HG02759 (cell line): ENCODE measurements at regions not wholly inside any gene's neighbourhood (a gene's known extent, or its start where the extent isn't known, plus 50 kb on each side); places are given as distances from the start of the nearest gene placed in this dataset.

Experiments
- ATAC-seq: cut with Tn5 transposase; IDR thresholded peaks from one replicate; pipeline ENCODE4 v1.9.1; 2021; ENCODE audit warnings: mild to moderate bottlenecking, moderate library complexity; ENCODE audit not compliant: unreplicated experiment

- no peak for ATAC-seq
Measured at GRCh38 chr1:106968644-106969043, 87.8 kb upstream of the PRMT6 start.

GRCh38 chr1:106969731-106970130, 86.7 kb upstream of the PRMT6 start:
- no peak for ATAC-seq

- no peak for ATAC-seq
Measured at GRCh38 chr1:106972074-106972473, 84.4 kb upstream of the PRMT6 start.

DNA sequence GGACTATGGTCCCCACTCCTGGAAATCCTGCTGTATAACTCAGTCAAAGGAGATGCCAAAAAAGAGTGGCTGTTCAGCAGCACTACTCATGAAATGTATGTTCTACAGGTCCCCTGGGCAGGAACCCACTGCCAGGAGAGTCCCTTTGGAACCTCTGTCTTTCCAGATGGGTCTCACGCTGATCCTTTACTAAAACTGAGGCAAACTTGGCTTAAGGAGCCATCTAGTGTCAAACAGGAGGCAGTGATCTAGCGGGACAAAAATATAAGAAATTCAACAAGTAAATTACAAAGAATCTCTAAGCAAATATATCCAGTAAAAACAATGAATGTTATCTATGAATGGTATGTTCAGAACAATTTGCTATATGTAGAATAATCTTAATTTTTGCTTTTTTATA, 80.5 kb upstream of the PRMT6 start:
- no peak for ATAC-seq

DNA sequence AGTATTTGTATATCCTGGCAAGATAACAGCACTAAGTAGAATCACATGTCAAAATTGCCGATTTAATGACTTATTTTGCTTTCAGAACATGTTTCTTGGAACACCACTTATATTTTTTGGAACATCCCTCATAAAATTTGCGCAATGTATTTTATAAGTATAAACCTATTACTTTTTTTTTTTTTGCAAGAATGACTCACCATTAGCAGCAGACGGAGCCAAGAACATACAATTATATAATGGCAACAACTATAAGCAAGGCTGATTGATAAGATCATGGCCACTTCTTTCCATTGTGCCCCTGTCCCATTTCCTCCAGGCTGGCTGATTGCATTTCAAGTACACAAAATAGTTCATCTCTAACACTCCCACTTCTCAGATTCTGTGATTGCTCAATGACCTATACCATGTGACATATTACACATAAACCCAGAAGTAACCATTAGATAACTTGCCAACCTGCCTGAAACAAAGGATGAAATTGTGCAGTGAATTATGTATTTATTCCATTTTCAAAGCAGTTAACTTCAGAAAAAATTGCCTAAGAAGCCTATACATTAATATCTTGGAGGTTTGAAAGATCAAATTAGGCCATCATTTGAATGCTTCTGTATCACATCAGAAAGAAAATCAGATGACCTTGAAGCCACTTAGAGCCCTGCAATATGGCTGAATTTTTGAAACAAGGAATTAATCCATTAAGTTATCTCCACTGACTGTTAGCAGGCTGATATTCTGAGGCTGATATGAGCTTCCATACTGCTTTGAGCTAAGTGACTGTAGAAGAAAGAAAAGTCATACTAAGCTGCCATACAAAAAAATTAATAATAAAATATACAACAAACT, 77.8 kb upstream of the PRMT6 start:
- no peak for ATAC-seq

DNA sequence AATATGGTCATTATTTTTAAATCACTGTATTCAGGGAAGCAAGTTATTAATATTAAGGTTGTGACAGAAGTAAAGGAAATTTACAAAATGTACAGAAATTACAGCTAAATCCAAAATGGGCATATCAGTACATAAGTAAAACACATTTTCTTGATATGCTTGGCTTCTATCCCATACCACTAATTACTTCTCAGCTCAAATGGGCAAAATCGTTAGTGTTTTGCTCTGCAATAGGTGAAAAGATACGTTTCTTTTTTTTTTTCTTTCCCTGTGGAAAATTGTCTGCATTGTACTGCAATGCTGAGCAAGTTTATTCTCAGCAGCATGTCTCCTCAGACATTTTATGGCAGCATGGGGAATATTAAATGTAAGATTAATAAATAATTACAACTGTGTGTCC, 77.1 kb upstream of the PRMT6 start:
- no peak for ATAC-seq

DNA sequence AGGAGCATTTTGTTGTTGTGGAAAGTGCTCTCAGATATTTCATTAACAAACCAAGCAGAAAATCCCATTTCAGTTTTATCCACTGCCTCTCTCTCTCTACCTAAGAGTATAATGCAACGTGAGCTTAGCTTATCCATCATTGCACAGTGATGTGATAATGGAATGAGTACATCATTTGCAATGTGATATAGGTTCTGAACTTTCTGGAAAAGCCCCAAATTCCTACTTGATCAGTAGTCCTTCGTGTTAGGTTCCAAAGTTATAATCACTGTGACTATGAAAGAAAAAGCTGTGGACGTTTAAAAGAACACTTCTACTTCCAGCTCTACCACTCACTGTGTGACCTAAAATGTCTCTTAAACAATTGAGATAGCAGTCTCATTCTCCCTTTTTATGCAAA, 76.4 kb upstream of the PRMT6 start:
- no peak for ATAC-seq

GRCh38 chr1:106984801-106985200, 71.7 kb upstream of the PRMT6 start:
- ATAC-seq = no peak

- ATAC-seq = no peak
Measured at GRCh38 chr1:106986603-106987002, 69.9 kb upstream of the PRMT6 start.

DNA sequence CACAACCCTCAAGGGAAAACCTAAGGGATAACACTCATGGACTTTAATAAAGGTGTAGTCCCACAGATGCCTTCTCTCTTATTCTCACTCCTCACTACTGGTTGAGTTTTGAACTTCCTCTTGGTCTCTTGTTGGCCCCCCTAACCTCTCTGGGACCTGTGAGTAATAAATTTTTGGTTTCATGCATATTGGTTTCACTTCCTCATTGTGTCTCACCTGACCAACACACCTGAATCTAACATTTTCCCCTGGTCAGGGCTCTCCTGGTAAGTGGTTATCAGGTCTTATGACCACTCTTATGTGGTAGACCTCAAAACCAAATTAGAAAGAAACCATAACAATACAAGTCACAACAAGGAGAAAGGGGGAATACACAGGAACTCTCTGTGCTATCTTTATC, 60.5 kb upstream of the PRMT6 start:
- peak; percentile 97 for ATAC-seq

- ATAC-seq = no peak
Measured at GRCh38 chr1:106998431-106999002, 58.0 kb upstream of the PRMT6 start.

DNA sequence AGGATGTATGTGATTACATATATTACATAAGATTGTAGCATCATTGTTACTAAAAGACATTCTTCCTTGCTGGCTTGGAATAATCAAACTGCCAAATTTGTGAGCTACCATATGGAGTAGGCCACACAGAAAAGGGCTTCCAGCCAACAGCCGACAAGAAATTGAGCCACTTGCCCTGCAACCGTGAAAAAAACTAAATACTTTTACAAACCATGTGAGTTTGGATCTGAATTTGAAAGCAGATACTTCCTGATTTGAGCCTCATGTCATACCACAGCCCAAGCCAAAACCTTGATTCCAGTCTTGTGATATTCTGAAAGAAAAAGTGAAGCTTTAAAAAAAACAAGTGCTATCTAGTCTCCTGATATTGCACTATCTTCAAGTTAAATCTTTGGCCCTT, 55.6 kb upstream of the PRMT6 start:
- no peak for ATAC-seq

DNA sequence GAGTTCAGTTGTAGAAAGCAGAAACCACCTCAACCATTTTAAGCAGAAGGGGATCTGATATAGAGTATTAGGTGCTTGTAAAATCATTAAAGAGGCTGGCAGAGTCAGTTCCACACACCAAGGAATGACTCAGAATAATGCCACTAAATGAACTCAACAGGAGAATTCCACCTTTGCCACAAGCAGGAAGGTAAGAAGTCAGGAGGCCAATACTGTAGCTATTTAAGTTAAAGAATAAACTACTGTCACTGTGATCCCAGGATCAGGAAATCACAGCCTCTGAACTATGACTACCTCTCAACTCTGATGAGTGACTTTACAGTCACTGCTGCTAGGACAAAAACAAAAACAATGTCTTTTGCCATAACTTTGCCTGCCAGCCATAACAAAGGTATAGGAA, 52.5 kb upstream of the PRMT6 start:
- no peak for ATAC-seq

DNA sequence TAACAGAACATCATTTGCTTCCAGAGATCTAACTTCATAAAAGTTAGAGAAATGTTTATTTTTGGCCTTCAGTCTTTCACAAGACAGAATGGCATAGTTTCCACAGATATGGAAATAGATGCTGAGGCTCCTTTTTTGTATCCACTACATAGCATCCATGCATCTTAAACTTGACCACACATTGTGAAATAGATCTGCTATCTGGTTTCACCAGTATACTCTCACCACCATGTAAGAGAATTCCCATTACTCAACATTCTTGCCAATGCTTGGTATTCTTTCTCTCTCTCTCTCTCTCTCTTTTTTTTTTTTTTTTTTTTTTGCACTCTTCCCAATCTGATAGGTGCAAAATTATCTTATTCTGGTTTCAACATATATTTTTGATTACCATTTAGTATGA, 52.1 kb upstream of the PRMT6 start:
- ATAC-seq = no peak
